ENCODE measurements at regions not wholly inside any gene's neighbourhood (a gene's known extent, or its start where the extent isn't known, plus 50 kb on each side); places are given as distances from the start of the nearest gene placed in this dataset.

- TF ChIP-seq ZNF274 (IDR thresholded peaks at IDR 0.05; ENCODE audit: borderline replicate concordance, extremely low read depth, low read length), result no peak
Observed at GRCh38 chr3:197426121-197426566, 127.7 kb upstream of the DLG1 start (continued).

Data from H1 (cell line).